GM12892 (cell line): ENCODE measurements at regions not wholly inside any gene's neighbourhood (a gene's known extent, or its start where the extent isn't known, plus 50 kb on each side); places are given as distances from the start of the nearest gene placed in this dataset.
"Not testable (repeated sequence)": the region's sequence is repeated elsewhere in the genome, so short reads cannot be mapped to it uniquely, and the experiment has no call there.

ENCODE experiments used
- DNase-seq: peaks from one replicate; pipeline ENCODE4 v3.0.0; 2011; ENCODE audit not compliant: insufficient read length
- FAIRE-seq: peaks from 2 replicates; lab custom pipeline; 2011; peaks lifted over from hg19 to GRCh38; lab: Jason Lieb, UNC
- POLR2A ChIP-seq: IDR thresholded peaks from 2 replicates; pipeline ENCODE4 v1.6.1; 2011; ENCODE audit warnings: low read depth, low read length, control low read depth
- POLR2AphosphoS5 ChIP-seq: IDR thresholded peaks from 2 replicates; pipeline ENCODE4 v1.6.1; 2011; ENCODE audit warnings: low read depth, low read length, control low read depth
- TAF1 ChIP-seq: IDR thresholded peaks from 2 replicates; pipeline ENCODE4 v1.6.1; 2011; ENCODE audit warnings: low read depth, mild to moderate bottlenecking, control low read depth, low read length, borderline replicate concordance

GRCh38 chr9:95722141-95722540 is 153.3 kb upstream of the ERCC6L2 start:
- no peak for FAIRE-seq
- DNase-seq, result no peak

DNA sequence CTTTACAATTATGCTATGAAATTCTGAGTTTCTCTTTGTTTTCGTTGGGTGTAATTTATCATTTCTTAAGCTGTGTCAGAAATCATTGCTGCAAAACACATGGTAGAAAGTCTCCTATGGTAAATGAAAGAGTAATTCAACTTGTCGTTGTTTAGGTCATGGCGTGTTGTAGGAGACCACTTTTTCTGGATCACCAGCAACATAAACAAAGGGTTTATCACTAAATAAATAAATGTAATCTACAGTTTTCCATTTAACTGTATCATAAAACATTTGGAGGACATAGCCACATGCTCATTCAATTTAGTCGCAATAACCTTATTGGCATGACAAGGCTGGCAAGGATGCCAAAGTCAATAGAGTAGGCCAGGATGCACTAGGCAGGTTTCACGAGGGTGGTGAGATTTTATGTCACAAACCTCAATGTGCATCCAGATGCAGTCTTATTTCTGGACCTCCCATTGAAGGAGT is 154.4 kb upstream of the ERCC6L2 start:
- no peak for DNase-seq
- FAIRE-seq, result no peak
- TF ChIP-seq POLR2AphosphoS5 (no peak), POLR2A (no peak), TAF1 (no peak)

More at GRCh38 chr9:95722141-95722540, 153.3 kb upstream of the ERCC6L2 start:
- TF ChIP-seq POLR2A (no peak), TAF1 (no peak), POLR2AphosphoS5 (no peak)

DNA sequence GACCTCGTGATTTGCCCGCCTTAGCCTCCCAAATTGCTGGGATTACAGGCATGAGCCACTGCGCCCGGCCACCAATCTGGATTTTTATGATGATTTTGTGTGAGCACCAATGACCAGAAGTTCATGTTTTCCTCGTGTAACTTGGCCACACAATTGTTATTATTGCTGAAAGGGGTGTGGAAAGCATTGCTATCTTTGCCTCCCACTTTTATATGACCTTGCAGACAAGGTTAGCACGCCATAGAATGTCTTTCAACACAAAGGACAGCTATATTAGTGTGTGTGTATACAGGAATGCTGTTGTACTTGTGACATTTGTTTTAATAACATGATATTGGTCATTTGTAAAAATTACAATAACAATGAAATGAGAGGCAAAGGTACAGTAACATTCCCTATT is 155.0 kb upstream of the ERCC6L2 start:
- FAIRE-seq, result no peak
- TF ChIP-seq POLR2A (no peak), POLR2AphosphoS5 (no peak), TAF1 (no peak)

DNA sequence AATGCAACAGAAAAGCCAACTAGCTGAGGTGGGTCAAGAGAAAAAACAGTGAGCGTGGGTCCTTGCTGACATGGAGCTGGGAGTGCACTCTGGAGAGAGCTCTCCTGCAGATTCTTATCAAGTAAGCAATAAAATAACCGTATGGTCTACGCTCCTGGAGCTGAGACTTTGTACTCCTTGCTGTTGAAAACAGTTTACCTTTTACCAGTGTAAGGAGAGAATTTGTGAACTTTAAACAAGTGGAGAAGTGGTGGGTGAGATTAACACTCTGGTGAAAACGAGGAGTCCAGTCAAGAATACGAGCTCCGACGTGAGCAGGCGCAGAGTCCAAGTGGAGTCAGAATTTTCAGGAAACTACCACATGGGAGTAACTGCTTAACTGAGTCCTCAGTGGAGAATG is 156.1 kb upstream of the ERCC6L2 start:
- DNase-seq (no peak), FAIRE-seq (no peak)
- TF ChIP-seq POLR2A (no peak), TAF1 (no peak), POLR2AphosphoS5 (no peak)

More for the DNA sequence above, 155.0 kb upstream of the ERCC6L2 start:
- DNase-seq, result no peak

DNA sequence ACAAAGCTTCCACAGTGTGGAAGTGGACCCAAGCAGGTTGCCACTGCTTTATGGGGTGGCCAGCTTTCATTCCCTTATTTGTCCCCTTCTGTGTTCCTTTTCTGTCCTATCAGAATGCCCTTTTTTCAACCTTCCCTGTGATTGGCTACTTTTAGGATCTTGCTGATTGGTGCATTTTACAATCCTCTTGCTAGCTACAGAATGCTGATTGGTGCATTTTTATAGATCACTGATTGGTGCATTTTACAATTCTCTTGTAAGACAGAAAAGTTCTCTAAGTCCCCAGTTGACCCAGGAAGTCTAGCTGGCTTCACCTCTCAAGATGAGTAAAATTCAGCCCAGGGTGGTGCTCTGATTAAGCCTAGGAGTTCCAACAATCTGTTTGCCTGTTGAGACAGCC is 157.2 kb upstream of the ERCC6L2 start:
- TF ChIP-seq TAF1 (no peak), POLR2A (no peak), POLR2AphosphoS5 (no peak)
- FAIRE-seq, result no peak
- DNase-seq, result no peak

DNA sequence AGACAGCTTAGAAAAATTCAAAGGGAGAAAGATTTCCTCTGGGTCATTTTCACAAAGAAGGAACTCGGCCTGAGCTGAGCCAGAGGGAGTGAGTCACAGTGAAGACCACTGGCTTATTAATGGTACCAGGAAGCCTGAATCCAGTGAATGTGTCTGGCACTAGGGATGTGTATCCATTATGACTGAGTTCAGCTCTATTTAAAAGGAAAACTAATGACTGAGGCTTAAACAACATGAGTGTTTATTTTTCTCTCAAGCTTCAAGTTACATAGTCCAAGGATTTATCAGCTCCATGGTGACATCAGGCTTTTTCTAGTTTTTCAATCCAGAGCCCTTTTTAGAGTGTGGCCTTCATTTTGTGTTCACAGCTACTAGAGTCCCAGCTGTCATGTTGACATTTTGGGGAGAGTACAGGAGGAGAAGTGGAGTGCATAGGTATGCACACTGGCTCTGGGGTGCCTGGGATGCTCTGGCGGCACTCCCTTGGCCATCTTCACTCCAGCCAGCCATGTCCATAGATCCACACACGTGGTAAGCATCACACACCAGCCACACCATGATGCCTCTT is 159.5 kb upstream of the ERCC6L2 start:
- DNase-seq (no peak), FAIRE-seq (no peak)
- TF ChIP-seq TAF1, result no peak
- TF ChIP-seq POLR2AphosphoS5, result no peak
- TF ChIP-seq POLR2A, result no peak

DNA sequence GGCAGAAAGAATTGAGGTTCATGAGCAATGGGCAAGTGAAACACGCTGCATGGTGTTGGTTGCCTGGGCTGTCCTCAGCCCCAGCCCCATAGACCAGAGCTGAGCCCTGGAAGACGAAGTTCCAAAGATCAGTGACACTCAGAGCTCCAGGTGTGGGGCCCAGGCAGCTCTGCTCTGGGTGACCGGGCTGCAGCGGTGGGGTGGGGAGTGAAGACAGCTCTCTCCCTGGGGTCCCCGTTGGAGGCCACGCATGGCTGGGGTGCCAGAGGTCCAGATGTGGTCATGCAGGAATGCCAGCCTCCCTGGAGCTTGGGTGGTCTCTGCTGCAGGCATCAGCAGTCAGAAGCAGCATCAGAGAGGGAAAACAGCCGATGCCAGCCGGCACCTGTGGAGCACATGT is 165.0 kb upstream of the ERCC6L2 start:
- TF ChIP-seq POLR2A (no peak), POLR2AphosphoS5 (no peak), TAF1 (no peak)
- DNase-seq (no peak), FAIRE-seq (no peak)

GRCh38 chr9:95696701-95697100 is 178.8 kb upstream of the ERCC6L2 start:
- no peak for TF ChIP-seq POLR2AphosphoS5
- no peak for TF ChIP-seq TAF1
- TF ChIP-seq POLR2A, result no peak
- FAIRE-seq, result no peak
- no peak for DNase-seq

DNA sequence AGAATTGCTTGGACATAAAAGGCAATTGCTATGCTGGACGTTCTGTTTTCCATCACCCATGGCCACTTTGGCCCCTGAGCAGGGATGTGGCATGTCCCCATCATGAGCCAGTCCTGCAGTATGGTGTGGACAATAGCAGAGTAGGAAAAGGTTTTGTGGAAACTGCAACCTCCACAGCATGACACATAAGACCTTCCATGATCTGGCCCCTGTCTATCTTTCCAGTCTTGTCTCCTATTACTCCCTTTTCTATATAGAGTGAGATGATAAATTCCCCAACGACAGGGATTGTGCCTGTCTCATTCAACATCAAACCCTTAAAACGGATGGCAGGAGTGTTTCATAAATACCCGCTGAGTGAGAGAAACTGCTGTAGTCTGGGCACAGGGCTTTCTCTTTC is 174.7 kb upstream of the PTCH1 start:
- TF ChIP-seq POLR2AphosphoS5, result no peak
- TF ChIP-seq POLR2A, result no peak
- TF ChIP-seq TAF1, result no peak
- FAIRE-seq, result no peak

GRCh38 chr9:95689669-95690068 is 172.9 kb upstream of the PTCH1 start:
- FAIRE-seq (no peak), DNase-seq (no peak)
- TF ChIP-seq POLR2AphosphoS5 (no peak), TAF1 (no peak), POLR2A (no peak)

More for the DNA sequence above, 174.7 kb upstream of the PTCH1 start:
- no peak for DNase-seq

GRCh38 chr9:95684516-95684915 is 167.7 kb upstream of the PTCH1 start:
- no peak for DNase-seq
- TF ChIP-seq TAF1 (no peak), POLR2A (no peak), POLR2AphosphoS5 (no peak)
- no peak for FAIRE-seq

- FAIRE-seq, DNase-seq: not testable (repeated sequence)
Measured at GRCh38 chr9:95680306-95680705, 163.5 kb upstream of the PTCH1 start.
